ENCODE measurements at regions not wholly inside any gene's neighbourhood (a gene's known extent, or its start where the extent isn't known, plus 50 kb on each side); places are given as distances from the start of the nearest gene placed in this dataset.

DNA sequence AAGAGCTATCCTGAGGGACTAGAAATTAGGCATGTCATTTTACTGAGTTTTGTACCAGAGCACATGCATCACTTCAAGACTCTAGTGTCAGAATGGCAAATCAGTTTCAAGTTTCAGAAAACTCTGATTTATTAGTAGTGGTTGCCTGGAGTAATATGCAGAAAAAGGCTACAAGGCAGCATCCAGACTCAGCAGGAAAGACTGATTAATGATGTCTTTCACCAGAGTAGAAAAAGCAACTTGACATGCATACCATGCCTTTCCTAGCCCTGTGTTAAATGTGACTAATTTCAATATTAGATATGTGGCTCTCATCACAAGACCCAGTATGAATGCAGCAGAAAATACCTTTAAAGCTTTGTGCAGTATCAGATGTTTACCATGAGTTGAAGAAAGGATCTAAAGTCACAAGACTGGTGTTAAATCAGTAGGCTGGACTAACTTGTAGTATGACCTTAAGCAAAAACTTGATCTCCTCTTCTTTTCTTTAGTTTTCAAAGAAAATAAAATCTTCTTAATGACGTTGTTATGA, 1251.2 kb upstream of the C9orf72 start:
- DNase-seq (ENCODE audit: low read depth): no peak
- no peak overlapping the region for H3K4me3 ChIP-seq (ENCODE audit: control insufficient read depth, low read depth, low read length)
- TF ChIP-seq, protein P1, sequence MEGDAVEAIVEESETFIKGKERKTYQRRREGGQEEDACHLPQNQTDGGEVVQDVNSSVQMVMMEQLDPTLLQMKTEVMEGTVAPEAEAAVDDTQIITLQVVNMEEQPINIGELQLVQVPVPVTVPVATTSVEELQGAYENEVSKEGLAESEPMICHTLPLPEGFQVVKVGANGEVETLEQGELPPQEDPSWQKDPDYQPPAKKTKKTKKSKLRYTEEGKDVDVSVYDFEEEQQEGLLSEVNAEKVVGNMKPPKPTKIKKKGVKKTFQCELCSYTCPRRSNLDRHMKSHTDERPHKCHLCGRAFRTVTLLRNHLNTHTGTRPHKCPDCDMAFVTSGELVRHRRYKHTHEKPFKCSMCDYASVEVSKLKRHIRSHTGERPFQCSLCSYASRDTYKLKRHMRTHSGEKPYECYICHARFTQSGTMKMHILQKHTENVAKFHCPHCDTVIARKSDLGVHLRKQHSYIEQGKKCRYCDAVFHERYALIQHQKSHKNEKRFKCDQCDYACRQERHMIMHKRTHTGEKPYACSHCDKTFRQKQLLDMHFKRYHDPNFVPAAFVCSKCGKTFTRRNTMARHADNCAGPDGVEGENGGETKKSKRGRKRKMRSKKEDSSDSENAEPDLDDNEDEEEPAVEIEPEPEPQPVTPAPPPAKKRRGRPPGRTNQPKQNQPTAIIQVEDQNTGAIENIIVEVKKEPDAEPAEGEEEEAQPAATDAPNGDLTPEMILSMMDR (conservative IDR thresholded peaks at IDR 0.05; ENCODE audit: control insufficient read depth, insufficient read depth, low read depth, low read length): no peak

GRCh38 chr9:28832168-28832770, 1259.0 kb upstream of the C9orf72 start:
- peak; percentile 55 for DNase-seq (ENCODE audit: low read depth)

DNA sequence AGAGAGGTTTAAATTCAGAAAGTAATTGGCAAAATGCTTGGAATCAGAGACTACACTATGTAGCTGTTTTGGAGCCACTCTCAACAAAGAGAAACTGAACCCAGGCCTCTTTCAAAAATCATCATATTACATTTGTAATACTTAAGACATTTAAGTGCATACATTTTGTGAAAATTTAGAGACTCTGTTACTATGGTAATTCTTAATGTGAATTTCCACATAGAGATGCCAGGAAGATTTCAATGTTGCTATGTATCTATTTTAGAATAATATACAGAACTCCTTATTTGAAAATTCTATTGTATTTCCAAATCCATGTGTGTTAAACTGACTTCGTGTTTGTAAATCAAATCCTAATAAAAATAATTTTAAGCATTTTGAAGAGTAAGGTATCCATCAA, 1260.9 kb upstream of the C9orf72 start:
- no peak overlapping the region for H3K4me3 ChIP-seq (ENCODE audit: control insufficient read depth, low read depth, low read length)
- TF ChIP-seq, protein P1 (conservative IDR thresholded peaks at IDR 0.05; ENCODE audit: control insufficient read depth, insufficient read depth, low read depth, low read length): no peak
- no peak for DNase-seq (ENCODE audit: low read depth)

More at GRCh38 chr9:28832168-28832770, 1259.0 kb upstream of the C9orf72 start:
- no peak overlapping the region for H3K4me3 ChIP-seq (ENCODE audit: control insufficient read depth, low read depth, low read length)
- TF ChIP-seq, protein P1 (conservative IDR thresholded peaks at IDR 0.05; ENCODE audit: control insufficient read depth, insufficient read depth, low read depth, low read length): no peak

DNA sequence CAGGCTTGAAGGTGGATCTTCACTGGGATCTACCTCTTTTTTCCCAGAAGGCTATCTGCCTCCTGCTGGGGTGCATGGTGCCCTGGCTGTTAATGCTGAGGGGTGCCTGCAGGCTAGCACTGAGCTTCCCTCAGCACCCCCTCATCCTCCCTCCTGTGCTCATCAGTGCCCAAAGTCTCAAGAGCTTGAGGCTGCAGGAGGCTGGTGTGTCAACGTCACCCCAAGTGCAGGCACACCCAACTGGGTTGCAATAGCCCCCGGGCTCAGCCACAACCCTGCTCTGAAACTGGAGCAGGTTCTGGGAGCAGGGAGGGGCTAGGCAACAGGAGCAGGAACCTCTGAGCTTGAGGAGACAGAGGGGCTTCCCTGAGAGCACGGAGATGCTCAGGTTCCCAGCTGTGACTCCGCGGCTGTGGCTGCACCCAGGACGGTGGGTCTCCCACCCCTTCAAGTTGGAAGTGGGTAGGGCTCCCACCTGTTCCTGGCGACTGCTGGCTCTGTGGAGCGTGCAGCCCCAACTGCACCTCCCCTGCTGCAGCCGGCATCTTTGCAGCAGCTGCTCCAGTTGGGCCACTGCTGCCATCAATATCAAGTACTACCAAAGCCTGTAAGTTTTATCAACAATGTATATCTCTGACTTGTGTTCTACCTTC, 1266.6 kb upstream of the C9orf72 start:
- no peak for DNase-seq (ENCODE audit: low read depth)
- TF ChIP-seq, protein P1 (conservative IDR thresholded peaks at IDR 0.05; ENCODE audit: control insufficient read depth, insufficient read depth, low read depth, low read length): no peak
- no peak overlapping the region for H3K4me3 ChIP-seq (ENCODE audit: control insufficient read depth, low read depth, low read length)

GRCh38 chr9:28841775-28842174, 1268.5 kb upstream of the C9orf72 start:
- H3K4me3 ChIP-seq (ENCODE audit: control insufficient read depth, low read depth, low read length): no peak overlapping the region
- TF ChIP-seq, protein P1 (conservative IDR thresholded peaks at IDR 0.05; ENCODE audit: control insufficient read depth, insufficient read depth, low read depth, low read length): no peak
- no peak for DNase-seq (ENCODE audit: low read depth)

GRCh38 chr9:28847331-28847730, 1274.0 kb upstream of the C9orf72 start:
- TF ChIP-seq, protein P1 (conservative IDR thresholded peaks at IDR 0.05; ENCODE audit: control insufficient read depth, insufficient read depth, low read depth, low read length): no peak
- no peak for DNase-seq (ENCODE audit: low read depth)
- H3K4me3 ChIP-seq (ENCODE audit: control insufficient read depth, low read depth, low read length): no peak overlapping the region
